ENCODE measurements at regions not wholly inside any gene's neighbourhood (a gene's known extent, or its start where the extent isn't known, plus 50 kb on each side); places are given as distances from the start of the nearest gene placed in this dataset.

GRCh38 chr13:37925878-37926473, 56.4 kb upstream of the TRPC4 start:
- DNase-seq, result no peak

DNA sequence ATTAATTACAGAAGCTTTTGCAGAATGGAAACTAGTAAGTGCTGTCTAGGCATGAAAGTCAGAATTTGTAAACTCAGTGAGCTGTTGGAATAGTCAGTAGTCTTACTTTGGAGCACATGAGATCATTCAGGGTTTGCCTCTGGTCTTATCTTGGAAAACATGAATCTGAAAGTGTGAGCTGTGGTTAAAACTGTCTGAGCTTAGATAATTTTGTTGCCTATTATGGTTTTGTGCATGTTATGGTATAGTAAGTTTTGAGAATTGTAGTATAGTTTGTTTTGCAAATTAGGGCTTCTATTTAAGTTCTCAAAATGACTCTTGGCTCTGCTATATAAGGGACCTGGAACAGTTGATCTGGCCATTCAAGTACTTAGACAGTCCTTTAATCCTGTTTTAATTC, 53.7 kb upstream of the TRPC4 start:
- DNase-seq, result no peak

GRCh38 chr13:37919329-37919880, 49.8 kb upstream of the TRPC4 start:
- no peak for DNase-seq

Data from NCI-H446 treated with DMSO at 0.1 percent for 48 hours (cell line).